Heart right ventricle (tissue), 16 donors: ENCODE measurements at regions not wholly inside any gene's neighbourhood (a gene's known extent, or its start where the extent isn't known, plus 50 kb on each side); places are given as distances from the start of the nearest gene placed in this dataset.

Experiments used
- ATAC-seq, 8 donors: fragments of 200-7000 bp; cut with Tn5 transposase; one replicate each; pipeline ENCODE4 v1.9.1; 2020; ENCODE audit warnings: mild to moderate bottlenecking in 8 of 8, moderate library complexity in 8 of 8, moderate number of reproducible peaks in 1 of 8
- DNase-seq, 2 donors: peaks; one replicate each; pipeline ENCODE4 v3.0.0-alpha.2; 2020
- H3K27ac ChIP-seq, 10 donors: fragments of 200-600 bp; sonication (generic) in 2 of 10; one replicate each; pipeline versions ENCODE4 v1.5.0 to v1.8.0; 2020 to 2022; ENCODE audit warnings: mild to moderate bottlenecking in 3 of 10
- H3K27me3 ChIP-seq, 7 donors: fragments of 200-600 bp; one replicate each; pipeline ENCODE4 v1.8.0; 2021 to 2022; ENCODE audit warnings: mild to moderate bottlenecking in 2 of 7
- H3K36me3 ChIP-seq, 9 donors: fragments of 200-600 bp; sonication (generic) in 1 of 9; one replicate each; pipeline versions ENCODE4 v1.5.0 to v1.8.0; 2020 to 2022; ENCODE audit warnings: mild to moderate bottlenecking in 2 of 9
- H3K4me1 ChIP-seq, 9 donors: fragments of 200-600 bp; sonication (generic) in 1 of 9; one replicate each; pipeline versions ENCODE4 v1.5.0 to v1.8.0; 2020 to 2022; ENCODE audit warnings: mild to moderate bottlenecking in 4 of 9
- H3K4me3 ChIP-seq, 10 donors: fragments of 200-600 bp; sonication (generic) in 2 of 10; one replicate each; pipeline versions ENCODE4 v1.5.0 to v1.8.0; 2020 to 2022; ENCODE audit warnings: mild to moderate bottlenecking in 7 of 10, moderate library complexity in 2 of 10
- H3K9me3 ChIP-seq, 11 donors: fragments of 200-600 bp in 10 of 11; sonication (generic) in 2 of 11; one replicate each; pipeline versions ENCODE4 v1.5.0 to v1.8.0; 2013 to 2022; ENCODE audit warnings: mild to moderate bottlenecking in 2 of 11, control low read depth in 1 of 11, moderate library complexity in 1 of 11
- CTCF ChIP-seq, 9 donors: fragments of 200-600 bp; sonication (generic) in 2 of 9; IDR thresholded peaks; one replicate each; pipeline versions ENCODE4 v1.5.0 to v1.8.0; 2021 to 2022; ENCODE audit warnings: antibody characterized with exemption in 9 of 9, mild to moderate bottlenecking in 5 of 9, moderate library complexity in 1 of 9
- WGBS, 2 donors: extraction: QIAGEN DNeasy Blood & Tissue Kit; methylation state at CpG; one replicate each; pipeline ENCODE4 v1.1.7; 2013; ENCODE audit warnings: inconsistent platforms in 1 of 2; 5-methylcytosine and 5-hydroxymethylcytosine counted together
- intact Hi-C, 10 donors: fragments of 100-400 bp; cut with DNase I; formaldehyde crosslinking; loops; one replicate each; pipeline versions ENCODE4 v1.11.1 to v1.14.2; 2022
- donor health status: Arrhythmogenic right ventricular cardiomyopathy.
- donor health status: ischemic (EF 13 %, LVEDD 7.1; RV severe dilation, severe dysfunction).
- donor health status: healthy with polysubstance abuse.
- donor health status: DM: no; HTN: yes; CAD: no.
- donor health status: DM: no; HTN: no; CAD: no.
- donor health status: ischemic (EF 25% LVEDD 6.9; RV normal size, moderate dysfunction).
- donor health status: ischemic (EF 25% LVEDD 5.7; RV mildly dilated, moderate dysfunction).
- donor health status: healthy.
- donor health status: DM: yes; HTN: yes; CAD: no.
- donor health status: Ischemic cardiomyopathy.
- donor health status: ischemic (EF 35%, LVEDD 5.7; RV mildly dilated, moderate dysfunction).
- donor health status: nonischemic (EF 11% LVEDD 7.7; RV severe dilation, severe dysfunction).
- donor health status: DM: yes; HTN: yes; CAD: no.
- donor health status: PGD.
- donor health status: ischemic (EF 29% LVEDD 5.4; RV normal size, mild dysfunction).
- donor health status: nonischemic (EF 23%, LVEDD 6.1; RV moderate dilation, normal function).

DNA sequence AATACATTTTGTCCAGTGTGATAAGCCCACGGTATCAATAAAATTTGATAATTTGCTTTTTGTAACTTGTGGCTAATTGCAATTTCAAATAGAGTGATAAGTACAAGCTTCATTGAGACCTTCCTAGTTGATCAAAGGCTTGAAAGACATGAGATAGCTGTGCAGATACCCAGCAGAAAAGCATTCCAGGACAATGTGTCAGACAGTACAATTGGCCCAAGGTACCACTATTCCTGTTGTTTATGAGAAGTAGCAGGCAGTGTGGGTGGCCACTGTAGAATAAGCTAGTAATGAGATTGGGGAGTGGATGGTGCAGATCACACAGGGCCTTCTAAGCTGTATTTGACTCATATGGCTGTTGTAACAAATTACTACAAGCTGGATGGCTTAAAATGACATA is 182.2 kb downstream of the AMY1C start:
- ATAC-seq, result no peak
- Histone ChIP-seq H3K36me3 (no peaks in the 10 kb centered on the region), H3K9me3 (peaks cover 0 to 13% (median 0%) of the 10 kb centered on the region in 11 donors), H3K27ac (no peak overlapping the region), H3K27me3 (no peaks in the 10 kb centered on the region), H3K4me3 (no peak overlapping the region), H3K4me1 (no peaks in the 10 kb centered on the region)
- TF ChIP-seq CTCF (IDR thresholded peaks at IDR 0.05), result no peak
- intact Hi-C loops, result no loop called here
- DNase-seq, result no peak
- 73 to 77% methylated on average over 1 of the region's 1 CpG for WGBS, 2 donors

DNA sequence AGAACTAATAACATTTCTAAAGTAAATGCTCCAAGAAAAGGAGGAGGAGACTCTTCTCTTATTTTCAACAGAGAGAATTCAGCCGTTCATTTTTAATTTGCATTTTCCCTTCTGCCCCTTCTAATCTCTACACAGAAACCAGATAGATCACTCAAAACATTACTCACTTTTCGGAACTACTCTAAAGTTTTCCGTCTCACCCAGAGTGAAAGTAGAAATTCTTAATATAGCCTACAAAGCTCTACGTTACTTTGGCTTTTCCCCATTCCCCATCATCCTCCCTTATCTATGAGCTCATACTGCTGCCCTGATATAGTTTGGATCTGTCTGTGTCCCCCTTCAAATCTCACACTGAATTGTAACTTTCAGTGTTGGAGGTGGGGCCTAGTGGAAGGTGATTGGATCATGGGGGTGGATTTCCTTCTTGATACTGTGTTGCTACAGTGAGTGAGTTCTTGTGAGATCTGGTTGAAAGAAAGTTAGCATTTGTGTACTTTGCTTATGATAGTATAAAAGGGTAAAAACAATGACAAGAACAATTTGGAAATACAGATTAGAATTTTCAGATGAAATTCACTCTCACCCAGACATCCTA is 188.2 kb downstream of the AMY1C start:
- Histone ChIP-seq H3K4me3 (no peak overlapping the region), H3K9me3 (no peaks in the 10 kb centered on the region), H3K4me1 (no peaks in the 10 kb centered on the region), H3K36me3 (no peaks in the 10 kb centered on the region), H3K27ac (no peak overlapping the region), H3K27me3 (no peaks in the 10 kb centered on the region)
- ATAC-seq (no peak), DNase-seq (no peak)
- no peak for TF ChIP-seq CTCF (IDR thresholded peaks at IDR 0.05)
- 51 to 55% methylated on average over 4 of the region's 4 CpGs for WGBS, 2 donors
- intact Hi-C loops, result no loop called here

- WGBS, 2 donors, result 42 to 46% methylated on average over 3 of the region's 3 CpGs
- no peak for DNase-seq
- intact Hi-C loops, result no loop called here
Measured at GRCh38 chr1:103941086-103941485, 191.4 kb downstream of the AMY1C start.

DNA sequence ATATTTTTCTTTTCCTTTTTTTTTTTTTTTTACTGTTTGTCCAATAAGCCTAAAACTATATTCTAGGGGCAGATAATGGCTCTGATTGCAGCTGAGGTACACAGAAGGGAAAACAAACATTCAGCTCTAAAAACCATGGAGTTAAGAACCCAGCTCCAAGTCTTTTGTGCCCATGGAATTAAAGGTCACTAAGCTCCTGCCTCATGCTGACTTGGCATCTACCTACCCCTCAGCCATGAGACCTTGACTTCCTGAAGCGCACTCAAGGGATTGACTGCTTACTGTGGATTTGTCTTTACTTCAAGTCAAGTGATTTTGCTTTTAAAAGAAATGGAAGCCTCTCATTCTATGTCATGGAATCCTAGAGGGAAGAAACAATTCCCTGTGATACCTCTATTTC is 192.3 kb downstream of the AMY1C start:
- no peak for ATAC-seq

More at GRCh38 chr1:103941086-103941485, 191.4 kb downstream of the AMY1C start:
- no peak overlapping the region for H3K27ac ChIP-seq
- H3K27me3 ChIP-seq, result peaks cover 0 to 2% (median 0%) of the 10 kb centered on the region in 7 donors
- no peaks in the 10 kb centered on the region for H3K4me1 ChIP-seq
- TF ChIP-seq CTCF (IDR thresholded peaks at IDR 0.05), result no peak
- H3K4me3 ChIP-seq, result no peak overlapping the region
- no peaks in the 10 kb centered on the region for H3K36me3 ChIP-seq
- no peaks in the 10 kb centered on the region for H3K9me3 ChIP-seq
- ATAC-seq, result no peak

More for the DNA sequence above, 192.3 kb downstream of the AMY1C start:
- DNase-seq, result no peak
- Histone ChIP-seq H3K27me3 (peaks cover 0 to 2% (median 0%) of the 10 kb centered on the region in 7 donors), H3K4me3 (no peak overlapping the region), H3K9me3 (no peaks in the 10 kb centered on the region), H3K27ac (no peak overlapping the region), H3K36me3 (no peaks in the 10 kb centered on the region), H3K4me1 (no peaks in the 10 kb centered on the region)
- 77 to 85% methylated on average over 1 of the region's 1 CpG for WGBS, 2 donors
- no peak for TF ChIP-seq CTCF (IDR thresholded peaks at IDR 0.05)
- intact Hi-C loops, result no loop called here
